Trophoblast cell (in vitro differentiated cells and primary cell): ENCODE measurements at regions not wholly inside any gene's neighbourhood (a gene's known extent, or its start where the extent isn't known, plus 50 kb on each side); places are given as distances from the start of the nearest gene placed in this dataset.

Experiments
- DNase-seq, 2 donors: peaks; one replicate each; pipeline ENCODE4 v3.0.0-alpha.2; 2016
- H2AFZ ChIP-seq: 2 replicates; pipeline ENCODE4 v1.6.1; 2013; ENCODE audit warnings: low read length, moderate library complexity, mild to moderate bottlenecking; ENCODE audit not compliant: insufficient read depth, poor library complexity
- H2AK5ac ChIP-seq: 2 replicates; pipeline ENCODE4 v1.6.1; 2013; ENCODE audit warnings: mild to moderate bottlenecking, low read length
- H2BK120ac ChIP-seq: 2 replicates; pipeline ENCODE4 v1.6.1; 2013; ENCODE audit warnings: low read length, mild to moderate bottlenecking, moderate library complexity; ENCODE audit not compliant: insufficient read depth, poor library complexity
- H2BK12ac ChIP-seq: 2 replicates; pipeline ENCODE4 v1.6.1; 2013; ENCODE audit warnings: mild to moderate bottlenecking, low read length, moderate library complexity
- H2BK5ac ChIP-seq: 2 replicates; pipeline ENCODE4 v1.6.1; 2013; ENCODE audit warnings: low read length, low read depth, moderate library complexity, mild to moderate bottlenecking; ENCODE audit not compliant: poor library complexity
- H3K14ac ChIP-seq: 2 replicates; pipeline ENCODE4 v1.6.1; 2013; ENCODE audit warnings: mild to moderate bottlenecking, low read length
- H3K18ac ChIP-seq: 2 replicates; pipeline ENCODE4 v1.6.1; 2013; ENCODE audit warnings: mild to moderate bottlenecking, low read length
- H3K23ac ChIP-seq: 2 replicates; pipeline ENCODE4 v1.6.1; 2013; ENCODE audit warnings: low read length
- H3K27ac ChIP-seq: 2 replicates; pipeline ENCODE4 v1.5.1; 2013; ENCODE audit warnings: low read depth, mild to moderate bottlenecking, inconsistent platforms, low read length, moderate library complexity
- H3K27me3 ChIP-seq: 2 replicates; pipeline ENCODE4 v1.6.1; 2013; ENCODE audit warnings: inconsistent platforms, mild to moderate bottlenecking, low read length, moderate library complexity; ENCODE audit not compliant: insufficient read depth
- H3K36me3 ChIP-seq, 2 experiments: 1 replicate in 1 of 2; 2 replicates in 1 of 2; pipeline ENCODE4 v1.6.1; 2013; ENCODE audit warnings: low read length in 2 of 2, mild to moderate bottlenecking in 2 of 2, moderate library complexity in 1 of 2; ENCODE audit not compliant: insufficient read depth in 2 of 2, control insufficient read depth in 1 of 2
- H3K4ac ChIP-seq: 2 replicates; pipeline ENCODE4 v1.6.1; 2013; ENCODE audit warnings: low read depth, mild to moderate bottlenecking, low read length, moderate library complexity
- H3K4me1 ChIP-seq, 2 experiments: 1 replicate in 1 of 2; 2 replicates in 1 of 2; pipeline ENCODE4 v1.6.1; 2013; ENCODE audit warnings: low read length in 2 of 2, mild to moderate bottlenecking in 2 of 2, moderate library complexity in 1 of 2; ENCODE audit not compliant: insufficient read depth in 2 of 2, control insufficient read depth in 1 of 2
- H3K4me2 ChIP-seq: 2 replicates; pipeline ENCODE4 v1.6.1; 2013; ENCODE audit warnings: inconsistent platforms, mild to moderate bottlenecking, low read length, moderate library complexity
- H3K4me3 ChIP-seq: 2 replicates; pipeline ENCODE4 v1.5.1; 2013; ENCODE audit warnings: mild to moderate bottlenecking, low read depth, low read length, inconsistent platforms
- H3K79me1 ChIP-seq: one replicate; pipeline ENCODE4 v1.6.1; 2013; ENCODE audit warnings: low read length
- H3K79me2 ChIP-seq: 2 replicates; pipeline ENCODE4 v1.6.1; 2013; ENCODE audit warnings: low read length, mild to moderate bottlenecking; ENCODE audit not compliant: control insufficient read depth, insufficient read depth, poor library complexity
- H3K9ac ChIP-seq: 2 replicates; pipeline ENCODE4 v1.6.1; 2013; ENCODE audit warnings: mild to moderate bottlenecking, low read length
- H3K9me3 ChIP-seq: 2 replicates; pipeline ENCODE4 v1.6.1; 2013; ENCODE audit warnings: low read depth, mild to moderate bottlenecking, control low read depth, inconsistent platforms, low read length; ENCODE audit not compliant: insufficient read depth
- H4K12ac ChIP-seq: 2 replicates; pipeline ENCODE4 v1.6.1; 2013; ENCODE audit warnings: low read depth, mild to moderate bottlenecking, low read length, moderate library complexity
- H4K8ac ChIP-seq: 2 replicates; pipeline ENCODE4 v1.6.1; 2013; ENCODE audit warnings: low read depth, mild to moderate bottlenecking, low read length, moderate library complexity
- H4K91ac ChIP-seq: one replicate; pipeline ENCODE4 v1.6.1; 2013; ENCODE audit warnings: low read depth, mild to moderate bottlenecking, low read length, moderate library complexity
- WGBS: extraction: QIAGEN DNeasy Blood & Tissue Kit; methylation state at CpG from one replicate; pipeline ENCODE4 v1.1.7; 2013; ENCODE audit warnings: missing lambda C conversion rate; ENCODE audit not compliant: insufficient read length, insufficient coverage; ENCODE audit errors: extremely low coverage; 5-methylcytosine and 5-hydroxymethylcytosine counted together

GRCh38 chr13:87322386-87322785 lies 348.8 kb upstream of the SLITRK5 start:
- H3K27ac ChIP-seq = no peak overlapping the region
- H2BK12ac ChIP-seq = no peak overlapping the region
- H2BK120ac ChIP-seq = no peak overlapping the region
- H2BK5ac ChIP-seq = no peak overlapping the region
- H4K12ac ChIP-seq = no peak overlapping the region
- H3K27me3 ChIP-seq = no peaks in the 10 kb centered on the region
- H3K4me3 ChIP-seq = no peak overlapping the region
- no peak overlapping the region for H2AFZ ChIP-seq
- H3K36me3 ChIP-seq = no peaks in the 10 kb centered on the region
- H3K14ac ChIP-seq = no peak overlapping the region
- H4K91ac ChIP-seq = no peak overlapping the region
- H4K8ac ChIP-seq = no peak overlapping the region
- no peaks in the 10 kb centered on the region for H3K79me1 ChIP-seq
- no peaks in the 10 kb centered on the region for H3K4me1 ChIP-seq
- H3K4me2 ChIP-seq = no peak overlapping the region
- H3K9ac ChIP-seq = no peak overlapping the region
- no peaks in the 10 kb centered on the region for H3K9me3 ChIP-seq
- H2AK5ac ChIP-seq = no peak overlapping the region
- no peak overlapping the region for H3K4ac ChIP-seq
- no peaks in the 10 kb centered on the region for H3K79me2 ChIP-seq
- no peak overlapping the region for H3K23ac ChIP-seq
- no CpG with 5 or more reads among the region's 3 CpGs for WGBS
- no peak for DNase-seq
- H3K18ac ChIP-seq = no peak overlapping the region

GRCh38 chr13:87324558-87324957 lies 346.6 kb upstream of the SLITRK5 start:
- H3K23ac ChIP-seq = no peak overlapping the region
- no peak overlapping the region for H3K4me2 ChIP-seq
- no peak overlapping the region for H2AFZ ChIP-seq
- H3K9me3 ChIP-seq = no peaks in the 10 kb centered on the region
- no peak overlapping the region for H3K9ac ChIP-seq
- DNase-seq = no peak
- no peak overlapping the region for H2AK5ac ChIP-seq
- H2BK5ac ChIP-seq = no peak overlapping the region
- H2BK12ac ChIP-seq = no peak overlapping the region
- H3K4me3 ChIP-seq = no peak overlapping the region
- no peaks in the 10 kb centered on the region for H3K79me1 ChIP-seq
- H2BK120ac ChIP-seq = no peak overlapping the region
- H4K12ac ChIP-seq = no peak overlapping the region
- no peak overlapping the region for H3K27ac ChIP-seq
- H4K91ac ChIP-seq = no peak overlapping the region
- H3K79me2 ChIP-seq = no peaks in the 10 kb centered on the region
- no peaks in the 10 kb centered on the region for H3K36me3 ChIP-seq
- H3K27me3 ChIP-seq = no peaks in the 10 kb centered on the region
- no peak overlapping the region for H3K4ac ChIP-seq
- H3K18ac ChIP-seq = no peak overlapping the region
- H4K8ac ChIP-seq = no peak overlapping the region
- no peak overlapping the region for H3K14ac ChIP-seq
- no CpG with 5 or more reads among the region's 3 CpGs for WGBS
- H3K4me1 ChIP-seq = no peaks in the 10 kb centered on the region

DNA sequence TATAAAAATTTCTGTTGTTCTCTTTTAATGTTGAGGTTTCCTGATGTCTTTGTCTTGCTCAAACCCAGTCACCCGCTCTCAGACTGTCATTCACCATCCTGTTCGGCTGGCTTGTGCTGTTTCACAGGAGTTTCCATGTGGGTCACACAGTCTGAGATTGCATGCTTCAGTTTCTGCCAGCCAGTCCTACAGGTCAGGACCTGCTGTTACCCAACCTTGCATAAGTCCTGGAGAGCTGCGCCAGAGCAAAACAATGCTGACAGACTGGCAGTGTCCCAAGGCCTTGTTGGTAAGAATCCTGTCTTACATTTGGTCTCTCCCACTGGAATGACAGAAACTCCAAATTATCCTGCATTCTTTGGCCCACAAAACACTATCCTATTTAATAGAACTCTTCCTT lies 340.0 kb upstream of the SLITRK5 start:
- Histone ChIP-seq H3K27me3 (no peaks in the 10 kb centered on the region), H3K18ac (no peak overlapping the region), H2BK5ac (no peak overlapping the region), H2AK5ac (no peak overlapping the region), H2BK12ac (no peak overlapping the region), H3K23ac (no peak overlapping the region), H3K4me3 (no peak overlapping the region), H3K4me2 (no peak overlapping the region), H4K12ac (no peak overlapping the region), H3K36me3 (no peaks in the 10 kb centered on the region), H3K4ac (no peak overlapping the region), H2AFZ (no peak overlapping the region), H3K14ac (no peak overlapping the region), H3K9me3 (no peaks in the 10 kb centered on the region), H3K4me1 (no peaks in the 10 kb centered on the region), H3K9ac (no peak overlapping the region), H3K79me1 (no peaks in the 10 kb centered on the region), H2BK120ac (no peak overlapping the region), H3K79me2 (no peaks in the 10 kb centered on the region), H4K8ac (no peak overlapping the region), H4K91ac (no peak overlapping the region), H3K27ac (no peak overlapping the region)
- no CpG with 5 or more reads among the region's 3 CpGs for WGBS
- DNase-seq = peak; percentile 5 to 40

DNA sequence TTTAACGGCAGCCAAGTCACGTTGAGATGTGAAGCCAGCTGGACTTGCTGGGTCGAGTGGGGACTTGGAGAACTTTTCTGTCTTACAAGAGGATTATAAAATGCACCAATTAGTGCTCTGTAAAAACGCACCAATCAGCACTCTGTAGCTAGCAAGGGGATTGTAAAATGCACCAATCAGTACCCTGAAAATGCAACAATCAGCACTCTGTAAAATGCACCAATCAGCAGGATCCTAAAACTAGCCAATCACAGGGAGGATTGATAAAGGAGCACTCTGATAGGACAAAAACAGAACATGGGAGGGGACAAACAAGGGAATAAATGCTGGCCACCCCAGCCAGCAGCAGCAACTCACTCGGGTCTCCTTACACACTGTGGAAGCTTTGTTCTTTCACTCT lies 337.6 kb upstream of the SLITRK5 start:
- Histone ChIP-seq H3K36me3 (no peaks in the 10 kb centered on the region), H4K91ac (no peak overlapping the region), H3K79me1 (no peaks in the 10 kb centered on the region), H2AK5ac (no peak overlapping the region), H3K79me2 (no peaks in the 10 kb centered on the region), H3K27me3 (no peaks in the 10 kb centered on the region), H3K4me3 (no peak overlapping the region), H3K9me3 (no peaks in the 10 kb centered on the region), H3K4ac (no peak overlapping the region), H2BK120ac (no peak overlapping the region), H2AFZ (no peak overlapping the region), H3K14ac (no peak overlapping the region), H3K23ac (no peak overlapping the region), H4K8ac (no peak overlapping the region), H4K12ac (no peak overlapping the region), H3K27ac (no peak overlapping the region), H3K4me1 (no peaks in the 10 kb centered on the region), H2BK5ac (no peak overlapping the region), H3K9ac (no peak overlapping the region), H2BK12ac (no peak overlapping the region), H3K4me2 (no peak overlapping the region), H3K18ac (no peak overlapping the region)
- no CpG with 5 or more reads among the region's 5 CpGs for WGBS
- no peak for DNase-seq
